ENCODE measurements at regions not wholly inside any gene's neighbourhood (a gene's known extent, or its start where the extent isn't known, plus 50 kb on each side); places are given as distances from the start of the nearest gene placed in this dataset.
A peak's percentile ranks its signal among the peaks of the same experiment; 100 is the strongest.

DNA sequence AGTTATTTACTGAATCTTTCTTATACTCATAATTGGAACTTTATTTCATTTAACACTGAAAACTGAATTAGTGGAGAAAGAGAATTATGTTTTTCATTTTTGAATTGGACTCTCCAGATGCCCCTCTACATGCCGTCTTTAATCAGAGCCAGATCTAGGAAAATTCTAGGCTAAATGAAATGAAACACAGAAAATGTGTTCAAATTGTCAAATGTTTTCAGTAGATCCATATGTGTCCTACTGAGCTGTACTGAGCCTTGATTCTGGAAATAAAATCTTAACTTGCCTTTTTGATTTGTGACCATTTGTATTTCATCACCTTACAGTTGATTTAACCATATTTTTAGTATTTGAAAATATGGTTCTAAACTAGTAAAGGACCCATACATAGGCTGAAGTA is 64.0 kb upstream of the GK2 start:
- H3K9me3 ChIP-seq (ENCODE audit: control insufficient read depth, insufficient read depth, low read depth, low read length) = no peaks in the 10 kb centered on the region
- DNase-seq (ENCODE audit: low read depth in 2 of 2) = no peak
- H4K20me1 ChIP-seq (ENCODE audit: control insufficient read depth, extremely low read depth, insufficient read depth, low read length) = peaks cover 1% of the 10 kb centered on the region
- H3K4me3 ChIP-seq (replicated peaks in 1 of 4; ENCODE audit: control extremely low read depth in 1 of 4, insufficient read depth in 1 of 4, low read depth in 3 of 4, low read length in 4 of 4) = no peak overlapping the region
- H3K27me3 ChIP-seq (ENCODE audit: control insufficient read depth, insufficient read depth, low read length) = no peaks in the 10 kb centered on the region
- H3K4me1 ChIP-seq (ENCODE audit: control insufficient read depth, extremely low read depth, insufficient read depth, low read length) = no peaks in the 10 kb centered on the region
- no peak overlapping the region for H3K27ac ChIP-seq (ENCODE audit: insufficient read depth, low read length)
- no peak for TF ChIP-seq EZH2 (IDR thresholded peaks at IDR 0.05; ENCODE audit: low read length, missing control alignments)
- TF ChIP-seq, protein P1, sequence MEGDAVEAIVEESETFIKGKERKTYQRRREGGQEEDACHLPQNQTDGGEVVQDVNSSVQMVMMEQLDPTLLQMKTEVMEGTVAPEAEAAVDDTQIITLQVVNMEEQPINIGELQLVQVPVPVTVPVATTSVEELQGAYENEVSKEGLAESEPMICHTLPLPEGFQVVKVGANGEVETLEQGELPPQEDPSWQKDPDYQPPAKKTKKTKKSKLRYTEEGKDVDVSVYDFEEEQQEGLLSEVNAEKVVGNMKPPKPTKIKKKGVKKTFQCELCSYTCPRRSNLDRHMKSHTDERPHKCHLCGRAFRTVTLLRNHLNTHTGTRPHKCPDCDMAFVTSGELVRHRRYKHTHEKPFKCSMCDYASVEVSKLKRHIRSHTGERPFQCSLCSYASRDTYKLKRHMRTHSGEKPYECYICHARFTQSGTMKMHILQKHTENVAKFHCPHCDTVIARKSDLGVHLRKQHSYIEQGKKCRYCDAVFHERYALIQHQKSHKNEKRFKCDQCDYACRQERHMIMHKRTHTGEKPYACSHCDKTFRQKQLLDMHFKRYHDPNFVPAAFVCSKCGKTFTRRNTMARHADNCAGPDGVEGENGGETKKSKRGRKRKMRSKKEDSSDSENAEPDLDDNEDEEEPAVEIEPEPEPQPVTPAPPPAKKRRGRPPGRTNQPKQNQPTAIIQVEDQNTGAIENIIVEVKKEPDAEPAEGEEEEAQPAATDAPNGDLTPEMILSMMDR (conservative IDR thresholded peaks at IDR 0.05 in 1 of 2, IDR thresholded peaks at IDR 0.05 in 1 of 2; ENCODE audit: low read depth in 1 of 2, low read length in 2 of 2) = no peak
- no peak overlapping the region for H3K9ac ChIP-seq (ENCODE audit: insufficient read depth, low read length)
- H3K4me2 ChIP-seq (ENCODE audit: extremely low read depth, insufficient read depth, low read length) = no peak overlapping the region
- no peaks in the 10 kb centered on the region for H3K36me3 ChIP-seq (ENCODE audit: control insufficient read depth, insufficient read depth, low read length)
- H3K79me2 ChIP-seq (ENCODE audit: control insufficient read depth, insufficient read depth, low read length) = no peaks in the 10 kb centered on the region
- no peak overlapping the region for H2AFZ ChIP-seq (ENCODE audit: low read length)

DNA sequence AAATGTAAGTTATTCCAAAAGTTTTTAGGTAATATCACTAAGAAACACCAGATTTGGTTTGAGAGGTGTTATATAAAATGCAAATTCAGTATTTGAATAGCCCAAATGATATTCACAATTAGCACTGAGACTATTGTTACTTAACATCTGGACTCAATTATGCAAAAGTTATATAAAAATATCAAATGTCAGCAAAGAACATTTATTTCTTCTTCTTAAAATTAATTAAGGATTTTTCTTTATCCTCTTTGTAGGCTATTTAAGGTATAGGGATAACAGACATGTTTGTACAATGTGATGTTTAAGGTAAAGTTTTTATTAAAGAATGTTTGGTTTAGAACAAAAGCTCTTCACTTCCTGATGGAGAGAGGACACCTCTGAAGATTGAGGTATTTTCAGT is 63.3 kb upstream of the GK2 start:
- Histone ChIP-seq H3K27me3 (ENCODE audit: control insufficient read depth, insufficient read depth, low read length) (no peaks in the 10 kb centered on the region), H3K36me3 (ENCODE audit: control insufficient read depth, insufficient read depth, low read length) (no peaks in the 10 kb centered on the region), H4K20me1 (ENCODE audit: control insufficient read depth, extremely low read depth, insufficient read depth, low read length) (peaks cover 1% of the 10 kb centered on the region), H3K79me2 (ENCODE audit: control insufficient read depth, insufficient read depth, low read length) (no peaks in the 10 kb centered on the region), H3K4me1 (ENCODE audit: control insufficient read depth, extremely low read depth, insufficient read depth, low read length) (no peaks in the 10 kb centered on the region), H3K9me3 (ENCODE audit: control insufficient read depth, insufficient read depth, low read depth, low read length) (no peaks in the 10 kb centered on the region), H2AFZ (ENCODE audit: low read length) (no peak overlapping the region), H3K4me2 (ENCODE audit: extremely low read depth, insufficient read depth, low read length) (no peak overlapping the region), H3K27ac (ENCODE audit: insufficient read depth, low read length) (no peak overlapping the region), H3K4me3 (replicated peaks in 1 of 4; ENCODE audit: control extremely low read depth in 1 of 4, insufficient read depth in 1 of 4, low read depth in 3 of 4, low read length in 4 of 4) (no peak overlapping the region), H3K9ac (ENCODE audit: insufficient read depth, low read length) (no peak overlapping the region)
- TF ChIP-seq EZH2 (IDR thresholded peaks at IDR 0.05; ENCODE audit: low read length, missing control alignments) = no peak
- TF ChIP-seq, protein P1 (conservative IDR thresholded peaks at IDR 0.05 in 1 of 2, IDR thresholded peaks at IDR 0.05 in 1 of 2; ENCODE audit: low read depth in 1 of 2, low read length in 2 of 2) = no peak
- DNase-seq (ENCODE audit: low read depth in 2 of 2) = no peak

DNA sequence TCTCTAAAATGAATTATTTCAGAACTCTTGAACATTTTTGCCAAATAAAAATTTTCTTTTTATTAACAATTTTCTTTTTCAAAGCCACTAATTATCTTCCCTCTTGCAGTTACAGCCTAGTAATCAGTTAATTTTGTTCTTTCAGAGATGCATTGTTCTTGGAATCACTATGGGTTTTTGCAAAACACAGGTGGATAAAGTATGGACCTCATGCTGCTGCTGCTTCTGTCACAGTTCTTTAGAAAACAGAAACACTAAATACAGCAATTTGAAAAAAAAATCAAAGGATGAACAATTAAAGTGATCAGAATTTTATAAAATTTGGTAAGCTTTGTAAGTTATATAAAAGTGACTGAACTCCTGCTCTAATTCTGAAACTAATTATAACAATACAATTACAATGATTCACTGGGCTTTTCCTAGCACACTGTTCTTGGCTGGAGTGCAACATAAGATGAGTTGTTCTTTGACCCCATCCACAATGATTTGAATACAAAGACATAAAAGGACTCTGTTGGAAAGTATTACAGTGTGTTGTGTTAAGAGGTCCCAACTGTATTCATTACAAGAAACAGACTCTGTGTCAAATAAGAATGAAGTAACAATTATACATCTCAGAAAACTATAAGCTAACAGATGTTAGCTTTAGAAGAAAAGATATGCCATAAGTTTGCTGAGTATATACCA is 59.4 kb upstream of the GK2 start:
- no peak overlapping the region for H2AFZ ChIP-seq (ENCODE audit: low read length)
- no peaks in the 10 kb centered on the region for H4K20me1 ChIP-seq (ENCODE audit: control insufficient read depth, extremely low read depth, insufficient read depth, low read length)
- no peaks in the 10 kb centered on the region for H3K9me3 ChIP-seq (ENCODE audit: control insufficient read depth, insufficient read depth, low read depth, low read length)
- no peak overlapping the region for H3K4me2 ChIP-seq (ENCODE audit: extremely low read depth, insufficient read depth, low read length)
- H3K4me1 ChIP-seq (ENCODE audit: control insufficient read depth, extremely low read depth, insufficient read depth, low read length) = no peaks in the 10 kb centered on the region
- no peaks in the 10 kb centered on the region for H3K27me3 ChIP-seq (ENCODE audit: control insufficient read depth, insufficient read depth, low read length)
- H3K9ac ChIP-seq (ENCODE audit: insufficient read depth, low read length) = no peak overlapping the region
- peak; percentile 3 to 39 for DNase-seq (ENCODE audit: low read depth in 2 of 2)
- no peaks in the 10 kb centered on the region for H3K36me3 ChIP-seq (ENCODE audit: control insufficient read depth, insufficient read depth, low read length)
- no peaks in the 10 kb centered on the region for H3K79me2 ChIP-seq (ENCODE audit: control insufficient read depth, insufficient read depth, low read length)
- H3K4me3 ChIP-seq (replicated peaks in 1 of 4; ENCODE audit: control extremely low read depth in 1 of 4, insufficient read depth in 1 of 4, low read depth in 3 of 4, low read length in 4 of 4) = no peak overlapping the region
- H3K27ac ChIP-seq (ENCODE audit: insufficient read depth, low read length) = no peak overlapping the region
- TF ChIP-seq, protein P1 (conservative IDR thresholded peaks at IDR 0.05 in 1 of 2, IDR thresholded peaks at IDR 0.05 in 1 of 2; ENCODE audit: low read depth in 1 of 2, low read length in 2 of 2) = no peak
- no peak for TF ChIP-seq EZH2 (IDR thresholded peaks at IDR 0.05; ENCODE audit: low read length, missing control alignments)
